Transverse colon (tissue), 4 donors: ENCODE measurements at regions not wholly inside any gene's neighbourhood (a gene's known extent, or its start where the extent isn't known, plus 50 kb on each side); places are given as distances from the start of the nearest gene placed in this dataset.

Experiments used
- POLR2A ChIP-seq: fragments of 450-650 bp; IDR thresholded peaks from one replicate; pipeline ENCODE4 v1.6.1; 2016; ENCODE audit warnings: antibody characterized with exemption, mild to moderate bottlenecking, moderate library complexity
- POLR2AphosphoS5 ChIP-seq, 3 donors: sonication (generic); formaldehyde crosslinking; IDR thresholded peaks; one replicate each; pipeline ENCODE4 v1.6.1; 2016; ENCODE audit warnings: antibody characterized with exemption in 3 of 3
- TF ChIP-seq, protein P1 (sequence below), 5 experiments: fragments of 200-600 bp in 3 of 5; fragments of 450-650 bp in 2 of 5; sonication (generic) in 3 of 5; IDR thresholded peaks; 1 replicate in 2 of 5; 2 replicates in 3 of 5; pipeline ENCODE4 v1.5.1; 2016 to 2017; ENCODE audit warnings: antibody characterized with exemption in 5 of 5, inconsistent platforms in 3 of 5, mild to moderate bottlenecking in 2 of 5, moderate library complexity in 1 of 5

GRCh38 chr12:77116277-77116676 lies 50.9 kb upstream of the E2F7 start:
- TF ChIP-seq, protein P1, sequence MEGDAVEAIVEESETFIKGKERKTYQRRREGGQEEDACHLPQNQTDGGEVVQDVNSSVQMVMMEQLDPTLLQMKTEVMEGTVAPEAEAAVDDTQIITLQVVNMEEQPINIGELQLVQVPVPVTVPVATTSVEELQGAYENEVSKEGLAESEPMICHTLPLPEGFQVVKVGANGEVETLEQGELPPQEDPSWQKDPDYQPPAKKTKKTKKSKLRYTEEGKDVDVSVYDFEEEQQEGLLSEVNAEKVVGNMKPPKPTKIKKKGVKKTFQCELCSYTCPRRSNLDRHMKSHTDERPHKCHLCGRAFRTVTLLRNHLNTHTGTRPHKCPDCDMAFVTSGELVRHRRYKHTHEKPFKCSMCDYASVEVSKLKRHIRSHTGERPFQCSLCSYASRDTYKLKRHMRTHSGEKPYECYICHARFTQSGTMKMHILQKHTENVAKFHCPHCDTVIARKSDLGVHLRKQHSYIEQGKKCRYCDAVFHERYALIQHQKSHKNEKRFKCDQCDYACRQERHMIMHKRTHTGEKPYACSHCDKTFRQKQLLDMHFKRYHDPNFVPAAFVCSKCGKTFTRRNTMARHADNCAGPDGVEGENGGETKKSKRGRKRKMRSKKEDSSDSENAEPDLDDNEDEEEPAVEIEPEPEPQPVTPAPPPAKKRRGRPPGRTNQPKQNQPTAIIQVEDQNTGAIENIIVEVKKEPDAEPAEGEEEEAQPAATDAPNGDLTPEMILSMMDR (IDR thresholded peaks at IDR 0.05), result no peak
- TF ChIP-seq POLR2AphosphoS5 (IDR thresholded peaks at IDR 0.05), result no peak
- TF ChIP-seq POLR2A, result no peak
